GM12873 (cell line): ENCODE measurements at regions not wholly inside any gene's neighbourhood (a gene's known extent, or its start where the extent isn't known, plus 50 kb on each side); places are given as distances from the start of the nearest gene placed in this dataset.

Experiments
- TF ChIP-seq, protein P1 (sequence below): IDR thresholded peaks from 2 replicates; pipeline ENCODE4 v1.5.1; 2012; ENCODE audit warnings: low read depth, mild to moderate bottlenecking, moderate library complexity, low read length, control low read depth; ENCODE audit not compliant: insufficient read depth; ENCODE audit errors: missing control alignments

DNA sequence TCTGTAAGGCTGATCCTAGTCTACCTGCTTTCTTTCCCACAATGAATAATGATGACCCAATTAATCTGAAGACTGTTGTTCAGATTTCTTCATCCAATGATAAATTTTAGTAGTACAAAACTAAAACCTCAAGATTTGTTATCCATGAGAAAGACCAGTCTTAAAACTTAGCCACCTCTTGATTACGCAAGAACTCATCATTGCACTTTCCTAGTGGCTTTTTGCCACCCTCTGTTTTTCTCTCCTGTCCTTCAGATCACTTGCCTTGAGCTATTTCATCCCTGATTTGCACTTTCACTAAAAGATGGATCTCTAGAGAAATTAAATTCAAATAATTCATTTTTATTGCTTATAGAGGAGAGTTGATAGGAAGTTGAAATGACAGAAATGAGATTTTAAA lies 142.7 kb upstream of the RBMS3 start:
- TF ChIP-seq, protein P1, sequence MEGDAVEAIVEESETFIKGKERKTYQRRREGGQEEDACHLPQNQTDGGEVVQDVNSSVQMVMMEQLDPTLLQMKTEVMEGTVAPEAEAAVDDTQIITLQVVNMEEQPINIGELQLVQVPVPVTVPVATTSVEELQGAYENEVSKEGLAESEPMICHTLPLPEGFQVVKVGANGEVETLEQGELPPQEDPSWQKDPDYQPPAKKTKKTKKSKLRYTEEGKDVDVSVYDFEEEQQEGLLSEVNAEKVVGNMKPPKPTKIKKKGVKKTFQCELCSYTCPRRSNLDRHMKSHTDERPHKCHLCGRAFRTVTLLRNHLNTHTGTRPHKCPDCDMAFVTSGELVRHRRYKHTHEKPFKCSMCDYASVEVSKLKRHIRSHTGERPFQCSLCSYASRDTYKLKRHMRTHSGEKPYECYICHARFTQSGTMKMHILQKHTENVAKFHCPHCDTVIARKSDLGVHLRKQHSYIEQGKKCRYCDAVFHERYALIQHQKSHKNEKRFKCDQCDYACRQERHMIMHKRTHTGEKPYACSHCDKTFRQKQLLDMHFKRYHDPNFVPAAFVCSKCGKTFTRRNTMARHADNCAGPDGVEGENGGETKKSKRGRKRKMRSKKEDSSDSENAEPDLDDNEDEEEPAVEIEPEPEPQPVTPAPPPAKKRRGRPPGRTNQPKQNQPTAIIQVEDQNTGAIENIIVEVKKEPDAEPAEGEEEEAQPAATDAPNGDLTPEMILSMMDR = no peak

DNA sequence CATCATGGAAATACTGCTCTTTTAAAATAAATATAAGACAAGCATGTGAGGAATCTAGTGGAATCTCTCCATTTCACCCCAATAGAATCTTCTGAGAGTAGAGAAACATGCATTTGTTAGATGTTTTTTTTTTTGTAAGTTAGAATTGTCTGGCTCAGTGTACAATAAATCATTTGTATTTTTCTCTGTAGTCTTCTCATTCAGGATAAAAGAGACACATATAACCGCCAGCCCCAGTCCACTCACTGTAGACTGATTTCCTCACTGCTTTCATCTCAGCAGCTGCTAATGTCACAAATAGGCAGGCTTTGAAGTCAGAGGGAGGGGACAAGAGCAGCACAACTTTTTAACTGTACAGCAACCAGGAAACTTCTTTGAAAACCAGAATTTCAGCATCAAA lies 140.2 kb upstream of the RBMS3 start:
- TF ChIP-seq, protein P1 = no peak

DNA sequence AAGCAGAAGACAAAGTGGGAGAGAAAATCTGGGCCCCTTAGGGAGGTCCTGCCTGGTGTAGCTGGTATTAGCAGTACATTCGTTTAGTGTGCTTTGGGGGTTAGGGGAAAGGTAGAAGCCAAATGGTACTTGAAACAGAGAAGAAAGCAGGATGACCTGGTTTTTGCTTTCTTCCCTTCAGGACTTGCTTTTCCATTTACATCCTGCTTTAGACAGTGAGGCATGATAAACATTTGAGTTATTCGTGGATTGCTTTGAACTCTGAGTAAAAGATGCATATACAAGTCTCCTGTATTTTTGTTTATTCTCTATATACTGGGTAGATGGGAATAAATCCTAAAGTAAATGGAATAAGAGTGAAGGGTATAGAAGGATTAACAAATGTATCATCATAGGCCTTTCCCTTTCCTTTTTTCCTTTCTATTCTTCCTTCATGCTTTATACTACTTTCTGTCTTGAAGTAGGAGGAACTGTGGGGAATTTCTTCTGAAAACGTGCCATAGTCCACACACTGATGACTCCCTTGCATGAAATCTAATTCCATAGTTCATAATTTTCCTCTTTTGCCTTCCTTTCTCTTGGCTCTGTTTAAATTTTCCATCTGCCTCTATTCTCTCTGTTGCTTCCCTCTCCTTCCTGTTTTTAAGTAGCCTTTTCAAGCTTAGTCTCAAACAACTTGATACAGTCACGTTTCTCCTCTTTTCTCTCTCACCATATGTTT lies 139.5 kb upstream of the RBMS3 start:
- TF ChIP-seq, protein P1 = no peak

DNA sequence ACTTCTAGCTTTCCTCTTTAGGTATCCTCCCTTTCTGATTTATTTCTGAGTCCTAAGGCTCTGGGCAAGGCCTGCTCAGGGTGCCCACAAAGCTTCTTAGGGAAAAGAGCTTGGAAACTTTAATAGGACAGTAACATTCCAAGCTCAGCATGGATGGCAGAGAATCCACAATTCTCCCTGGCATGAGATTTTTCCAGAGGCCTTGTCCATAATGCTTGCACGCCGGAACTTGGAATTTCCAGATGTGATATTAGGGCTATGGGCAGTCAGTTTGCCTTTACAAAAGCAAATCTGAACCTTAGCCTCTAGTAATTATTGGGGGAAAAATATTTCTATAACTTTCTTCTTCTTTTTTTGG lies 139.0 kb upstream of the RBMS3 start:
- TF ChIP-seq, protein P1 = no peak

DNA sequence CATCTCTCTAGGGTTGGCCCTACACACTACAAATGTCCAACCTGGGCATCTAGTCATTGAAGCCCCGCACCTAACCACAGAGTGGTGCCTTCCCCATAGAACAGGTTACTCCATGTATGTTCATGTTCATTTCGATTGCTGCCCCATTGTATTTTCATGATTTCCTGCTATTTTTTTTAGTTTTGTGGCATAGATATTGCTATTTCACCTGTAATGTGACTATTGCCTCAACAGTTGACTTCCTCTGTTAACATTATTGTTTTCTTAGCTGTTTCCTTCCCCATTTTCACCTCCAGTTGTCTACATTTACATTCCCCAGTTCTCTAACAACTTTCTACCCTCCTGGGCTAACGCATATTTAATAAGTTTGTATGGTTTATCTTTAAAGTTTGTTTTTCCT lies 137.7 kb upstream of the RBMS3 start:
- TF ChIP-seq, protein P1 = no peak

DNA sequence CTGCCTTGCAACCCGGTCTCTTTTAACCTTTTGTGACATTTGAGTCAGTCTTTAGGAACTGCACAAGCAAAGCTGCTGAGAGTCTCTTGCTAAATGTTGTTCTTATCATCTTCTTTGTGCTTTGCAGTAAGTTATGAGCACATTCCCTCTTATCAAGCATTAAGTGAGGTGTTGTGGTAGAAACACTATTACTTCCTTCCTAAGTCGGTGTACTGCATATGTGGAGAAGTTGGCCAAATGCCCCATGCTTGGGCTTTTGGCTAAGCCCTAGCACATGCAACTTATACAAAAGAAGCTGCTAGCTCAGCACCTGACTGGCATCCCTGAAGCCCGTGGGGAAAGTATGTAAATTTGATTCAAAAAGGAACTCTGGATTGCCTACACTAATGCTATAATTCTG lies 136.5 kb upstream of the RBMS3 start:
- TF ChIP-seq, protein P1 = no peak

DNA sequence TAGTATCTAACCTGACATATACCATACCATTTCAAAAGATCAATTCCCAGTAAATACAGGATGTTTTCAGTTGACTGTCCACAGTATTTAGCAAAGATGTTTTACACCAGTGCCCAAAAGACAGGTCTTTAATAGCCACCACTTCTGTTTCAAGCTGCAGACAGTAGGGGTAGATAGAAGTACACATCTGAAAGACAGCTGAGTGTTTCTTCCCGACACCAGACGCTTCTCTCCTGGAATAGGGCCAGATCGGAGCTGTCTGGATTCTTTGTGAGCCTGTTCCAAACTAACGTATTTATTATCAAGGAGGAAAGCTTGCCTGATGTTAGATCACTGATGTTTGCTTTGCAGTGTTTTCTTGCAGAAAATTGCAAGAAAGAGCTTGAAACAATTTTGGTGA lies 136.1 kb upstream of the RBMS3 start:
- TF ChIP-seq, protein P1 = no peak

DNA sequence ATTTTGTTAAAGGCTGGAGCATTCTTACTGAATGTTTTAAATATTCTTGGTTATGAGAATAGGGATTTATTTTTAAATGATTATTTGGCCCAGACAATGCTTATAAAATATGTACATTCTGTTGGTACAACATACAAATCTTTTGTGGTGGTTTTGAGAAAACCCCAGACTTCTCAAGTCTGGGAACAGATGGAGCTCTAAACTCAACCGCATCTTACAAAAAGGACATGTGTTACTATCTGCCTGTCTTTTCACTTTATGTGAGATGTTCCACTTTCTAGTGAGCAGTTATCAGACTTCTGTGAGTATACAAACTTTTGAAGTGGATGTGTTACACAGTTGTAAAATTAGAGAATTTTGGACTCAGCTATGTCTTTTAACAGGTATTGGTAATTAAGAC lies 135.5 kb upstream of the RBMS3 start:
- TF ChIP-seq, protein P1 = no peak
